Fibroblast of villous mesenchyme (primary cell): ENCODE measurements at regions not wholly inside any gene's neighbourhood (a gene's known extent, or its start where the extent isn't known, plus 50 kb on each side); places are given as distances from the start of the nearest gene placed in this dataset.

Experiments
- DNase-seq: peaks from one replicate; pipeline ENCODE4 v3.0.0-alpha.2; 2010; ENCODE audit warnings: low read depth
- H3K4me3 ChIP-seq: 2 replicates; pipeline ENCODE4 v1.5.1; 2011; ENCODE audit warnings: low read depth, mild to moderate bottlenecking, low read length
- CTCF ChIP-seq: IDR thresholded peaks from 2 replicates; pipeline ENCODE4 v1.5.1; 2012; ENCODE audit warnings: low read depth, mild to moderate bottlenecking, low read length; ENCODE audit not compliant: insufficient read depth

- H3K4me3 ChIP-seq: no peak overlapping the region
- no peak for TF ChIP-seq CTCF
- no peak for DNase-seq
Measured at GRCh38 chr22:48537343-48537680, 1290.4 kb downstream of the BRD1 start.

GRCh38 chr22:48536541-48537342, 1290.9 kb downstream of the BRD1 start:
- no peak for TF ChIP-seq CTCF
- no peak for DNase-seq
- H3K4me3 ChIP-seq: no peak overlapping the region

- no peak for DNase-seq
- H3K4me3 ChIP-seq: no peak overlapping the region
- TF ChIP-seq CTCF: no peak
Measured at GRCh38 chr22:48535868-48536540, 1291.7 kb downstream of the BRD1 start.

GRCh38 chr22:48534395-48534958, 1293.2 kb downstream of the BRD1 start:
- no peak for TF ChIP-seq CTCF
- H3K4me3 ChIP-seq: no peak overlapping the region
- DNase-seq: no peak

GRCh38 chr22:48532986-48533385, 1294.7 kb downstream of the BRD1 start:
- no peak overlapping the region for H3K4me3 ChIP-seq
- no peak for TF ChIP-seq CTCF
- no peak for DNase-seq

- no peak for DNase-seq
- TF ChIP-seq CTCF: no peak
- no peak overlapping the region for H3K4me3 ChIP-seq
Measured at GRCh38 chr22:48531761-48532435, 1295.8 kb downstream of the BRD1 start.
